Sigmoid colon (tissue), 4 donors: ENCODE measurements at regions not wholly inside any gene's neighbourhood (a gene's known extent, or its start where the extent isn't known, plus 50 kb on each side); places are given as distances from the start of the nearest gene placed in this dataset.

ENCODE experiments used
- EP300 ChIP-seq, 4 donors: sonication (generic); formaldehyde crosslinking; IDR thresholded peaks; one replicate each; pipeline ENCODE4 v1.6.1; 2017; ENCODE audit warnings: antibody characterized with exemption in 4 of 4
- POLR2A ChIP-seq, 2 donors: fragments of 450-650 bp; IDR thresholded peaks; one replicate each; pipeline ENCODE4 v1.6.1; 2016; ENCODE audit warnings: antibody characterized with exemption in 2 of 2, mild to moderate bottlenecking in 2 of 2, moderate library complexity in 2 of 2
- POLR2AphosphoS5 ChIP-seq, 4 donors: sonication (generic); formaldehyde crosslinking; IDR thresholded peaks; one replicate each; pipeline ENCODE4 v1.6.1; 2017; ENCODE audit warnings: antibody characterized with exemption in 4 of 4
- TF ChIP-seq, protein P1 (sequence below), 4 experiments: fragments of 450-650 bp in 3 of 4; fragments of 200-600 bp in 1 of 4; IDR thresholded peaks; one replicate each; pipeline ENCODE4 v1.5.1; 2016 to 2019; ENCODE audit warnings: antibody characterized with exemption in 4 of 4, mild to moderate bottlenecking in 3 of 4, moderate library complexity in 2 of 4

DNA sequence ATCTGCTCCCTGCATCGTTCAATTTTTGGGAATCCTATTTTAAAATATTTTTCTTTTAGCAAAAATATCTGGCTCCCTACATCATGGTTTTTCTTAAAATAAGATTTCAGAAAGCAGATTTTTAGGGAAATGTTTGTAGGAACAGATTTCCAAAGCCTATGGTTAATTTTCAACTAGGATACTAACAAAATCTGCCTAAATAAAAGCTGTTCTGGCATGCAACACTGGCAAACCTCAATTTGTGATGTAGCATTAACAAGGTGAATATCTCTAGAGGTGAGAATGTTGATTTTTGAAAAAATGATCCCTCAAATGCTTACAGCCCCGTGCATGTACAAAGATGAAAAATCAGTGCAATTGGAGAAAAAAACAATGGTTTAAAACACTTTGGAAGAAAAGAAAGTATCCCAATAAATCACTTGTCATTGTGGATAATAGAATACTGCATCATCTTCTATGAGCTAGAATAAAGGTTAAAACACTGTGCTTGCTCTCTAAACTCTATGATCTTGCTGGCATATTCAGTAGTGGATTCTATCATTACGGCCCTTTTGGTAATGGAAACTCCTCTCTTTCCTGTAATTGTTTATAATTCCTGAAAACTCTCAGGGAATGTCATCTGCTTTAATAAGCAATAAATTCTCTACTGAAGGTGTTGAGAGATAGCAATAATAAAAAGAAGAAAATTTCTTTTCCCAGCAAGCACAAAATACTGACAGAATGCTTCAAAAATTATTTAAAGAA lies 97.6 kb downstream of the C4orf33 start:
- TF ChIP-seq POLR2AphosphoS5 (IDR thresholded peaks at IDR 0.05) (no peak), POLR2A (IDR thresholded peaks at IDR 0.05) (no peak), EP300 (IDR thresholded peaks at IDR 0.05) (no peak)
- TF ChIP-seq, protein P1, sequence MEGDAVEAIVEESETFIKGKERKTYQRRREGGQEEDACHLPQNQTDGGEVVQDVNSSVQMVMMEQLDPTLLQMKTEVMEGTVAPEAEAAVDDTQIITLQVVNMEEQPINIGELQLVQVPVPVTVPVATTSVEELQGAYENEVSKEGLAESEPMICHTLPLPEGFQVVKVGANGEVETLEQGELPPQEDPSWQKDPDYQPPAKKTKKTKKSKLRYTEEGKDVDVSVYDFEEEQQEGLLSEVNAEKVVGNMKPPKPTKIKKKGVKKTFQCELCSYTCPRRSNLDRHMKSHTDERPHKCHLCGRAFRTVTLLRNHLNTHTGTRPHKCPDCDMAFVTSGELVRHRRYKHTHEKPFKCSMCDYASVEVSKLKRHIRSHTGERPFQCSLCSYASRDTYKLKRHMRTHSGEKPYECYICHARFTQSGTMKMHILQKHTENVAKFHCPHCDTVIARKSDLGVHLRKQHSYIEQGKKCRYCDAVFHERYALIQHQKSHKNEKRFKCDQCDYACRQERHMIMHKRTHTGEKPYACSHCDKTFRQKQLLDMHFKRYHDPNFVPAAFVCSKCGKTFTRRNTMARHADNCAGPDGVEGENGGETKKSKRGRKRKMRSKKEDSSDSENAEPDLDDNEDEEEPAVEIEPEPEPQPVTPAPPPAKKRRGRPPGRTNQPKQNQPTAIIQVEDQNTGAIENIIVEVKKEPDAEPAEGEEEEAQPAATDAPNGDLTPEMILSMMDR (IDR thresholded peaks at IDR 0.05), result no peak
